Stimulated activated CD4-positive, alpha-beta T cell treated with anti-CD3 and anti-CD28 coated beads, Interleukin-4, amount 100 ng/mL, for 1 hour (primary cell): ENCODE measurements at regions not wholly inside any gene's neighbourhood (a gene's known extent, or its start where the extent isn't known, plus 50 kb on each side); places are given as distances from the start of the nearest gene placed in this dataset.

Experiments used
- DNase-seq: peaks from one replicate; pipeline ENCODE4 v3.0.0-alpha.2; 2020

DNA sequence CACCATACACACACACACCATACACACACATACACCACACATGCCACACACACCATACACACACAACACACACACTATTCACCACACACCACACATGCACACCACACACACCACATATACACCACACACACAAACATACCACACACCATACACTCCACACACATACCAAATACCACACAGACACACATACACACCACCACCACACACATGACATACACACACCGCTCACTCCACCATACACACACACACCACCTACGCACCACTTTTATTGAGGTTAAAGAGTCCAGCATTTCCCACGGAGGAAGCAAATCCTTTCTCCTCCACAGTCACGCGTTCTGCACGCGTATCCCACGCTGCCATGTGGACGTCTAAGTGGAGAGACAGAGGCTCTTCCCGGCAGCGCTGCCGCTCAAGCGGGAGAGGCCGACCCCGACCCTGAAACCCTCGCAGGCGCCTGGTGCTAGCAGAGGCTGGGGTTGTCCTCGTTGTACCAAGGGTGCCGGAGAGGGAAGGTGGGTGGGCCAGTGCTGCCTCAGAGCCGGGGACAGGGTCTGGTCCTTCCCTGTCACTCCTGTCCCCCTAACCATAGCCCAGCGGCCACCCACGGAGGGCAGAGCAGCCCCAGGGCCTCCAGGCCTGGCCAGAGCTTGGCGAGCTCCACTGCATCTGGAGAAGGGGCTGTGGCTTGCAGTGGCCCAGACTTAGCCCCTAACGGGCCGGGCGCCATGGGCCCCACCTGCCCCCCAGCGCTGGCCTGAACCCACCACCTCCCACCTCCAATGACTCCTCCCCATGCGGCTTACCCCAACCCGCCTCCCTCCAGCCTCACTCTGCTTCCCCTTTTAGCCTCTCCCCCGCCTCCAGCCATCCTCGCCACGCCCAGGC is 1495.0 kb downstream of the BRD1 start:
- no peak for DNase-seq

DNA sequence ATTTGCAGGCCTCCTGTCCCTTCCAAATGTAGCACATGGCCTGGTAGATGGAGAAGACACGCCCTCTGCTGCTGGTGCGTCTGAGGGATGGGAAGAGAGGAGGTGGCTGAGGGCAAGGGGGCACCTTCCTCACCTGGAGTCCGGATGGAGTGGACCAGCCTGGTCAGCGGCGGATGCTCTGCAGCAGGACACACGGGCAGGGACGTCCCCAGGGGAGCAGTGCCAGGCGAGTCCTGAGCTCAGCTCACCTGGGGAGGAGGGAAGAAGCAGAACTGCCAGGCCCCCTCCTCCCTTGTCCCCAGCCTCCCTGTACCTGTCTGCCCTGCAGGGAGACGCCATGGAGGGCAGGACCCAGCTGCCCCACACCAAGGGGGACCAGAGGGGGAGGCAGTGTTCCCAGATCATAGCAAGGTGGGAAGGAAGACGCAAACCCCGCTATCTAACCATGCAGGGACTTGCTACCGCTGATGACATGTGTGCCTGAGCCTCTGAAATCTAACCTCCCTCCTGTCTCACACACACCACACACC is 1495.9 kb downstream of the BRD1 start:
- no peak for DNase-seq

DNA sequence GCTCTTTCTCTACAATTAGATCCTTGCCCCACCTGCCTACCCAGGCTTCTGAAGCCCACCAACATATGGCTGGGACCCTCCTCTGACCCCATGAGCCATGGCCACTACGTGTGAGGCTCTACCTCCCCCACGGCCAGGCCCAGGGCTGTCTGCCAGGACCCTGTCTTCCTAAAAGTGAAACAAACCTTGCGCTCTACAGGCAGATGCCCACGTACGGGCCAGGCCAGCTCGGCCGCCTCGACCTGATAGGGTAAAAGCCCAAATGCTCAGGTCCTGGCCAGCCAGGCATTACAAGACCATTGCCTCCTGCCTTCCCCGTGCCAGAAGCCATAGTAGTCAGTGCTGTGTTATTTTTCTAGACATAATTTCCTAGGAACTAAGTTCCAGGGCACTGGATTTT is 1496.4 kb downstream of the BRD1 start:
- DNase-seq: no peak

DNA sequence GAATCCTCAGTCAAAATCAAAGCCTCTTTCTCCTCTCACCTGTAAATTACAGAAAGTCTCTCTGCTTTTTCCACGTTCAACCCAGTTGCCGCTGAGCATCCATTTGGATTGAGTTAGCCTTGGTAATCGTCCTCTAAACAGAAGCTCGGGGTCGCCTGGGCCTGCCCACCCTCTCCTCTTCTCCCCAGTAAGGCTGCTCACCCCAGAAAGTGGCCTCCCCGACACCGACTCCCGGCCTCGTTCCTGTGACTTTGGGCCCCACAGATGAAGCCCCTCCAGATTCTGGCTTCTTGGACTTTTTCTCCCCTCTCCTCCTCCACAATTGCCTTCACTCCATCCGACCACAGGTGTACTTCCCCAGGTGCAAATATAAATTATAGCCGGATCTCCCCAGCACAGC is 1500.0 kb downstream of the BRD1 start:
- DNase-seq: no peak

DNA sequence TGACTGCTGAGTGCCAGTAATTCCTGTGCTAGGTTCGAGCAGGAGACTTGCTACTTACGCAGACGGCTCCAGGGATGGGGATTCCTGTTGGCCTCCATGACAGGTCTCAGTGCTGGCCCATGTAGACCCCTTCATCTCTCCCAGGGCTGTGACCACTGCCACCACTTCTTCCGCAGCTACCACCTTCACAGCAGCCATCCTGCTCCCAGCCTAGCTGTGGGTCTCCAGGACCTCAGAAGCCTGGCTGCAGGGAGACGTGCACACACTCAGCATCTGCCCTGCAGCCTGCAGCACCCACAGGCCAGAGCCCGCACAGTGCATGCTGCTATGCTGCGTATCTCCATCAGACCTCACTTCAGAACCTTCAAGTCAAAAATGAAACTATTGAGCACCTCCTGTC is 1503.9 kb downstream of the BRD1 start:
- no peak for DNase-seq

DNA sequence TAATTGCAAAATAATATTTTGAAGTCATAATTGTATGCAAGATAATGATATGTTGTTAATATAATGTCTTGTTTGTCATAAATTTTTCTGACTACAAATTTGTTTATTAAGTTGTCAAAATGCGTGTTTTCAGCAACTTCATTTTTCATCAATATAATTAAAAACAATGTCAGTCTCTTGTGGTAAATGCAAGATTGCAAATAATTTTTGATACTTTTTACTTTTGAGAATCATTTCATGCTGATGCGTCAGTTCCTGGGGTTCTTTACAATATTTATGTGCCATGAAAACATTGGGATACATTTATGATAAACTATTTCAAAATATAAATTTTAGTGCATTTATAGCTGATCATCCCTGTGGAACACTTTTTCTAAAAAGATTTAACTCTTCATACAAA is 1504.8 kb downstream of the BRD1 start:
- no peak for DNase-seq

DNA sequence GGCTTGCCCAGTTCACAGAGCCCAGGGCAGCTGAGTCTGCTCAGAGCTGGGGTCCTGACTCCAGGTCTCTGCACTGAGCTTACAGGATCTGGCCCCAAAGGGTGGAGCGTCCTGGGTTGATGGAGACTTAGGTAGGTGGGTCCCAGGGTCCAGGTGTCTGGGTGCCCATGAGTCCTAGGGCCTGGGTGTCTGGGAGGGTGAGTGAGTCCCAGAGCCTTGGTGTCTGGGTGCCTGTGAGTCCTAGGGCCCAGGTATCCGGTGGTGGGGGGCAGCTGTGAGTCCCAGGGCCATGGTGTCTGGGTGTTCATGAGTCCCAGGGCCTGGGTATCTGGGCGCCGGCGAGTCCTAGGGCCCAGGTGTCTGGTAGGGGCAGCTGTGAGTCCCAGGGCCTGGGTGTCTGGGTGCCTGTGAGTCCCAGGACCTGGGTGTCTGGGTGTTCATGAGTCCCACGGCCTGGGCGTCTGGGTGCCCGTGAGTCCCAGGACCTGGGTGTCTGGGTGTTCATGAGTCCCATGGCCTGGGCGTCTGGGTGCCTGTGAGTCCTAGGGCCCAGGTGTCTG is 1505.6 kb downstream of the BRD1 start:
- DNase-seq: no peak

DNA sequence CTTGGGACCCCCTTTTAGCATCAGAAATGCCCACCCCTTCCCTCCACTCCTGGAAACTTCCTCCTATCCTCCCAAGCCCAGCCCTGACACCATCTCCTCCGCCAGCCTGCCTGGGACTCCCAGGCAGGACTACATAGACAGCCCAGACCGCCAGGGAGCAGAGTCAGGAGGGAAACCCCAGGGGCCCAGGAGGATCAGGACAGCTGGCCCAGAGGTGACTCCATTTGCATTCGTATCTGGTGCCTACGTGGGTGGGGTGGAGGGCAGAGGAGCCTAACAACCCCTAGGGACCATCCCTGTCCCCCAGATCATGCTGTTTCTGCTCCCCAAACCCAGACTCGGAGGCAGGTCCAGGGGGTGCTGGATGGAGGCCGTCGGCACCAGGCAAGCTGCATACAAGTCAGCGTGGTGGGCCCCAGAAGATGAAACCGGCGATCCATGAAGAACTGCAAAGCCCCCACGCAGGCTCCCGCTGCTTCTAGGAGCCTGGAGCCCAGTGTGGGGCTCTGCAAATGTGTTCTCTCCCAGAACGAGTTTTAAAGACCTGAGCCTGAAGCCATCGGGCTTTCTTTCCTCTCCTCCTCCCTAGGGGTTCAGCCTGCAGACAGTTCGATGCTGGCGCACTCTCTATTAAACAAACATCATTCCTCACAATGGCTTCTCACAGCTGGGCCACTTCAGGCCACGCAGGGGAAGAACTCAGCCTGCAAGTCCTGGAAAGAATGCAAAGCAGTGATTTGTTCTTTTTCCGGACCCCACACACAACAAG is 1506.8 kb downstream of the BRD1 start:
- no peak for DNase-seq

DNA sequence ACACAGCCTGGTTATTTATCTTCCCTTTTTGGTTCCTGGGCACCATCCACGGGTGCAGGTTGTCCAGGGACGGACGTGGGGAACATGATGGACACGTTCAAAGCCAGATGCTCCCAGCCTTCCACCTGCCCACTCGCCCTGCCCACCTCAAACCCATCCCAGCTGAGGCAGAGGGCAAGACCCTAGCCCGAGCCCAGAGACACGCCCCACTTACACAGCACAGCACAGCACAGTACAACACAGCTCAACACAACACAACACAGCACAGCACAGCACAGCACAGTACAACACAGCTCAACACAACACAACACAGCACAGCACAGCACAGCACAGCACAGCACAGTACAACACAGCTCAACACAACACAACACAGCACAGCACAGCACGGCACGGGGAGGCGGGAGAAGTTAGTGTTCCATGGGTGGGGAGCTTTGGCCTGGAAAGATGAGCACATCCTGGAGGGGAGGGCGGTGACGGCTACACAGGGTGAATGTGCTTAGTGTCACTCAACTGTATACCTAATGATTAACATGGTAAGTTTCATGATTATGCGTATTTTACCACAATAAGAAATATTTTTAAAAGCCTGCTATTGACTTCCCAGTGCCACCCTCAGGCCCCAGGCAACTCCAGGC is 1507.5 kb downstream of the BRD1 start:
- no peak for DNase-seq

DNA sequence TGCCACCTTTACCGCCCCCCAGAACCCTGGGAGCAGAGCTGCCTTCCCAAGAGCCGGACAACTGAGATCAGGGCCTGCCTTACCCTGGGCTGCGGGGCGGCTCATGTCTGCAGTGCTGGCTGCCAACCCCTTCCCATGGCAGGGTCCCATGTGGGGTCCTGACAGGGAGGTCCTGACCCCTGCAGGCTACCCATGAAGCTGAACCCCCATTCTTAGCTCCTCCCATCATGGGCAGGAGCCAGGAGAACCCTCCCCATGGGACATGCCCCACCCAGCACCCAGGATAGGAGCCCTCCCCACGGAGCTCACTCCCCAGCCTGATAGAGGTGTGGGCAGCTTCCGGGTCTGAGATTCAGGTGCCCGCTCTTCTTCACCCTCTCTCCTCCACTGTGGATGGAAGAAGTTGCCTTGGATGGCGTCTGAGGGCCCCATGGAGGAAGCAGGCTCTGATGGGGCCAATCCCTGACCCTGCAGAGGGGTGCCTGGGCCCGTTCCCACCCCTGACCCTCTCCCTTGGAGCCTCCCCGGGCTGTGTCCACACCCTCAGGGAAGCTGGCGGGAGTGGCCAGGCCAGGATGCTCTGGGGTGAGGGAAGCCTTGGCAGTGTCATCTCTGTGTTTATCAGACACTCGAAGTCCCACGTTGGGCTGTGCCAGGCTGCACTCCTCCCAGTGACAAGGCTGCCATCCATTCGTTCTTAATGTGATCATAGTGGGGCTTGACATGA is 1508.2 kb downstream of the BRD1 start:
- DNase-seq: no peak

DNA sequence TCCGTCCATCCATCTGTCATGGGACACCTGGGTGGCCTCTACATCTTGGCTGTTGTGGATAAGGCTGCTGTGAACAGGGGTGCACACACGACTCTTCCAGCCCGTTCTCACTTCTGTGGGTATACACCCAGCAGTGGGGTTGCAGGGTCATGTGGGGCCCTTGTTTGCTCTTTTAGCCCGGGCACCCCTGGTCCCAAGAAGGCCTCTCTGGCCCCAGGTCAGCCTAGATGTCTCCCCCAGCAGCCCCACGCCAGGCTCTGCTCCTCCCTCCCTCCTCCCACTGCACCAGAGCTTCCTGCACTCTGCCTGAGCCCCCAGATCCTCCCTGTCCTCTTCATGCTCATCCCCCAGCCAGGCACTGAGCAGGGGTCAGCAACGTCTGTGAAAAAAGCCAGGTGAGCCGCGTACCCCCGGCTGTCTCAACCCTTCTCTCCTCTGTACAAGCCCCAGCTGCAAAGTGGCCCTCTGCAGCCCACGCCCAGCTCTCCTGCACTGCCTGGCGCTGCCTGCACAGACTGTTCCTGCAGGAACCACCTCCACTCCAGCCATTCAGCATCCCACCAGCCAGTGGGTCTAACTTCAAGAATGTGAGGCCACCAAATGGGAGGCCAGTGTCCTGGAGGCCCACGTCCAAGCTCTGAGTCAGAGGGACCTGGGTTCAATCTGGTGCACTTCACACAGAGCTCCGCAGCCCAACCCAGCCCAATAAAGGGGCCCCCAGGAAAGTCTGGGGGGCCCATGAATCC is 1508.9 kb downstream of the BRD1 start:
- DNase-seq: no peak

DNA sequence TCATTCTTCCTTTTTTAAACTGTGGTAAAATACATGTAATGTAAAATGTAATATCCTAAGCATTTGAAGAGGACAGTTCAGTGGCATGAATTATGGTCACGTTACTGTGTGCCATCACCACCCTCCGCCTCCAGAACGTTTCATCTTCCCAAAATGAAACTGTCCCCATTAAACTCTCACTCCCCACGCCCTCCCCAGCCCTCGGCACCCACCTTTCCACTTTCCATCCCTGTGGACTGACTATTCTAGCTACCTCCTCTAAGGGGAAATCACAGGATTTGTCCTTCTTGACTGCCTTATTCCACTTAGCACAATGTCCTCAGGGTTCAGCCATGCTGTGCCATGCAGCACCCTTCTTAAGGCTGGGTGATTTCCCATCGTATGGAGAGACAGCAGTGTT is 1509.5 kb downstream of the BRD1 start:
- DNase-seq: no peak

DNA sequence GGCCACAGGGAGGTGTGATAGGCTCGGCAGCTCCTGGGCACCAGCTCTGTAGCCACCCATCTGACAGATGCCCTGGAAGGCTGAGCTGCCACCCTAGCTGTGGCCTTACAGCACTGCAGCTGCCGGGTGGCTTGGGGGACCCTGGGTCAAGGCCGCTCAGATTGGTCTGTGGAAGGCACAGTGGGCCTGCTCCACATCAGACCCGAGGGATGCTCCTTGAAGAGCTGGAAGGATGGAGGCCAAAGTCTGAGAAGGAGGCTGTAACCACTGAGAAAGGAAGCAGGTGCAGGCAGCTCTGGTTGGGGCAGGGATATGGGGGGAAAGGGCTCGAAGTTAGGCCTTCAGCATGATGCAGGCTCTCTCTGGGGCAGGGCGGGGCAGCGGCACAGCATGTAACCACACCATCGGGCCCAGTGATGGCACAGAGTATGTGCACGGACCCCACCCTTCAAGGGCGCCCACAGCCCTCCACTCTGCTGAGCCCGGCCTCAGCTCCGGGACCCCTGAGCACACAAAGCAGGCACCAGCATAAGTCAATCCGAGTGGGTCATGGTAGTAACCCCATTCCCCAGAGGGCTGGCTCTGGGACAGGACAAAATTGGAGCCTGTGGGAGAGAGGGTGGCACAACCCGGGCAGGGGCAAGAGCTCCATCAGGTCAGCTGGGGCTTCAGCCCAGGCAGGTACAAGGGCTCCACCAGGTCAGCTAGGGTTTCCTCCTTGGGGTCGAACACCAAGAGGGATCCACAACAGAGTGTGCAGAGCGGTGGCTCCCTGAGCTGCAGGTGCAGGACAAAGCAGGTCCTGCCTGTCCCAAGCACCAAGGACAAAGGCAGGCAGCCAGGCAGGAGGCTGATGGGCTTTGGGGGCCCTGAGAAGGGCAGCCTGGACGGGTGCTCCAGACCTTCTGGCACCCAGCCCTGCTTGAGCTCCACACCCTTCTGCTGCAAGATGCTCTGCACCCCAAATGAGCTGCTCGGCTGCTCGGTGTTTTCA is 1511.1 kb downstream of the BRD1 start:
- DNase-seq: no peak

DNA sequence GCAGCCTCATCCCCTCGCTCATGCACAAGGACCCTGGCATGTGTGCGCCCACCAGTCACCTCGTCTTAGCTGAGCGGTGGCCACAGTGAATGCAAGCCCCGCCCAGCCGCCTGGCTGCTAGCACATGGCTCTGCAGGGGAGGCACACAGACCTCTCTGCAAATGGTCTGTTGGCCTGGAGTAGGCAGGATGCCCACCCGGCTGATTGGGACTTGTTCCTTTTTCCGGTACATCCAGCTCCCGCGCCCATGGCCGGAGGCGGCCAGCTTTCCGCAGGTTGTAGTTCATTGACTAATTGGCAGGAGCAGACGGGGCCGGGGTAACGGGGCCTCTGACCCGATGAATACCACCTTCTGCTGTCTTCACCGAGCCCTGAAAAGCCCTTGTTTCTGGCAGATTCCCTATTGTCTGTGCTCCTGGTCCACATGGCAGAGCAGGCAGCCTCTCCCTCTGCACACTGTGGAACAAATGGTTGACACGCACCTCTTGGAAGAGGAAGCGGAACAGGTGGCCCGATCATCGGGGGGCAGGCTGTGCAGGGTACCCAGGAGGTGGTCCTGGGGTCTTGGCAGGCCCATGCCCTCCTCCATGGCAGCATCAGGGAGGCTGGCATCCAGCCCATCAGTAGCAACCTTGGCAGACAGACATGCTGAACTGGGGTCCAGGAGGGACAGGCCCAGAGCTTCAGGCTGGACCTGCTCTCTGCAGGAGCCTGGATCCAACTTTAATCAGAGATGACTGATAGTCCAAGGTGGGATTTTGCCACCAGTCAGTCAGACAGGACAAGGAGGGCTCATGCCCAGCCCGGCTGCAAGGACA is 1512.0 kb downstream of the BRD1 start:
- no peak for DNase-seq

DNA sequence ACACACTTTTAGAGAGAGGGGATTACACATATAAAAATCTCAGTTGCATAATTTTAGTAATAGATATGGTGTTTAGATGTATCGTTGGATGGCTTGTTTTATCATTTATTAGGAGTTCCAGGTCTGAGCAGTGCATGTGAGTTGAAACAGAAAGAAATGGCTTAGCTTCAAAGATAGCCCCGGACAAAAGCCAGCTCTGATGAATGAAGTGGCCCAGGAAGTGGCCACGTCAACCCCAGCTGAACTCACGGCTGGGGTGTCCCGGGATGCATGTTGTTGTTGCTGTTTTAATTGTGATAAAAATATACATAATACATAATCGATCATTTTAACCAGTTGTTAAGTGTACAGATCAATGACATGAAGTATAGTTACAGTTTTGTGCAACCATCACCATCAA is 1513.6 kb downstream of the BRD1 start:
- no peak for DNase-seq

DNA sequence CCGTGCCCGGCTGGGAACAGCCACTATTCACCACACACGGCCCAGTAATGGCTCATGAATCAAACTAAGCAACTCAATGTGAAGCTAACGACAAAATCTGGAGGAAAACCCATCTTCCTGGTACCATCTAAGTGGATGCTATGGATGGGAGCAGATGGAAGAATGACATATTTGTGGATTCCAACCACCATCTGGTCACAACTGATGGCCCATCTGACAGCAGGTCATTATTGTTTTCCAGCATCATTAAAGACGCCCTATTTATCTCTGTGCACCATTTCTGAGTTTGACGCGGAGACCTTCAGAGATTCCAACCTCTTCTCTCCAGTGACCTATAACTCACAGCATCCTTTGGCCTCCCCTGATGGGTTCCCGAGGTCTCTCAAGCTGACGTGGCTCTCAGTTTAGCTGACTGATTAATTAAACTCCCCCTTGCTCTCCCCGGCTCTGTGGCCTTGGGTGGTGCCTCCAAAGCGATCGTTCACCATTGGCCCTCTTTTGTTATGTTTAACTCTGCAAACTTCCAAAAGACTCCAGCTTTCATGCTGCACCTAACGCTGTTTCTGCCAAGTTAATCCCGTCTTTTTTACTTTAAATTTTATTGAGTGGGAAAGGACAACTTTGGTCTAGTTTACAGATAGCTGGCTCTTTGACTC is 1514.4 kb downstream of the BRD1 start:
- DNase-seq: no peak

DNA sequence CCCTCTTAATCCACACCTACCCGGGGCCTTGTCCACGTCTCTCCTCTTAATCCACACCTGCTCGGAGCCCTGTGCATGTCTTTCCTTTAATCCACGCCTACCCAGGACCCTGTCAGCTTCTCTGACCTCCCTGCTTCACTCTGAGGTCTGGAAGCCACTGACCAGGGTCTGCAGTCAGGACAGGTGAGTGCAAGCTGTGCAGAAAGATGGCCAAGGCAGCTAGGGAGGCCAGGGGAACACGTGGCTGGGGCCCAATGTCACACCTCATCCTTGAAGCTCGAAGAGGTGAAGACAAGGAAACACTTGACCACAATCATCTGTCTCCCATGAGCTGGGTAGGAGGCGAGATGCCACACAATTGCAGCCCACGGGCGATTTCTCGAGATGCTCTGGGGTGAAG is 1516.9 kb downstream of the BRD1 start:
- DNase-seq: no peak

DNA sequence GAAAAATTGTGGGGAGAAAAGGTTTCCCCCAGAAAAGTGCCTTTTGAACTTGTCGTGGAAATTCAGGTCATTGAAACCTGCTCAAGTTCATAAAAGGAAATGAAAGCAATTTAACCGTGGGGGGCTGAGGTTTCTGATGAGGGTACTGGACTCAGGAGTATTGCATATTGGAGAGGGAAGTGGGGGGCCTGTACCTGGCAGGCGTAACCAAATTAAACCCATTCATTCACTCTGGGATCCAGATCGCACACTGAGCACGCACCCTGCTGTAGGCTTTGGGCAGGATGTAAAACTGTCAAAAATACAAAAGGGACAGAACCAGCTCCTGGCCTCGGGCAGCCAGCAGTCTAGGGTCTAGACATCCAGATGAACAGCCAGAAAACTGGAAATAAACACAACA is 1517.4 kb downstream of the BRD1 start:
- DNase-seq: no peak

DNA sequence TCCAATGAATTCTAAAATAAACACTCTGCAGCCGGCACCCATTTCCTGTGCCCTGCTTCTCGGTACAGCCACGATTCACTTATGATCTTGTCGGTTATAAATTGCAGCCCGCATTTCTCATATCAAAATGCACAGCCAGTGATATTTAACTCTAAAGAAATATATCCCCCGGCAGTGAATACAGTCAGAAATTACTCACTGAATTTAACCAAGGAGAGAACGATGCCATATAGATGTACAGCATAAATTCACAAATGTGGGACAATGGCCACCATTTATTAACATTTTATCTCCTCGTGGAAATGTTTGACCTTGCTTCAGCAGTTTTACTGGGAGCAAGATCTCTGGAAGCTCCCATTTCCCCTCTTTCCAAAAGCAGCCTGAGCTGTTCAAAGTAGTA is 1517.8 kb downstream of the BRD1 start:
- DNase-seq: no peak
